CD4-positive, alpha-beta T cell (primary cell): ENCODE measurements at regions not wholly inside any gene's neighbourhood (a gene's known extent, or its start where the extent isn't known, plus 50 kb on each side); places are given as distances from the start of the nearest gene placed in this dataset.

Experiments used
- ATAC-seq: fragments of 200-7000 bp; cut with Tn5 transposase; one replicate; pipeline ENCODE4 v1.10.0; 2022; ENCODE audit warnings: mild to moderate bottlenecking; ENCODE audit not compliant: poor library complexity
- CTCF ChIA-PET: fragments of 350-600 bp; sonication (Branson Sonifier 250); formaldehyde crosslinking; loops from one replicate; lab custom pipeline; 2021; ENCODE audit warnings: antibody characterized with exemption, inconsistent platforms; lab: Charles Lee
- POLR2A ChIA-PET: fragments of 350-600 bp; sonication (Branson Sonifier 250); formaldehyde crosslinking; loops from one replicate; lab custom pipeline; 2021; ENCODE audit warnings: antibody characterized with exemption, inconsistent platforms; lab: Charles Lee
- DNase-seq, 14 experiments: peaks; one replicate each; pipeline ENCODE4 v3.0.0-alpha.2; 2013 to 2020; ENCODE audit warnings: mixed read lengths in 2 of 14
- H3K27ac ChIP-seq, 2 donors: one replicate each; pipeline versions ENCODE4 v1.5.1 to v1.7.0; 2013; ENCODE audit warnings: low read length in 2 of 2, low read depth in 1 of 2, mild to moderate bottlenecking in 1 of 2
- H3K27me3 ChIP-seq, 2 experiments: 1 replicate in 1 of 2; 2 replicates in 1 of 2; pipeline versions ENCODE4 v1.6.1 to v1.7.0; 2013; ENCODE audit warnings: low read length in 2 of 2, control low read depth in 1 of 2, mild to moderate bottlenecking in 1 of 2, moderate library complexity in 1 of 2; ENCODE audit not compliant: insufficient read depth in 2 of 2, control insufficient read depth in 1 of 2
- H3K36me3 ChIP-seq: one replicate; pipeline ENCODE4 v1.6.1; 2013; ENCODE audit warnings: low read length, control low read depth; ENCODE audit not compliant: insufficient read depth
- H3K4me1 ChIP-seq: one replicate; pipeline ENCODE4 v1.6.1; 2013; ENCODE audit warnings: low read length, control low read depth; ENCODE audit not compliant: insufficient read depth
- H3K4me3 ChIP-seq: one replicate; pipeline ENCODE4 v1.5.1; 2013; ENCODE audit warnings: mild to moderate bottlenecking, low read length, moderate library complexity
- H3K9me3 ChIP-seq, 2 experiments: 1 replicate in 1 of 2; 2 replicates in 1 of 2; pipeline versions ENCODE4 v1.6.1 to v1.7.0; 2013; ENCODE audit warnings: low read length in 2 of 2, mild to moderate bottlenecking in 2 of 2, control low read depth in 1 of 2, moderate library complexity in 1 of 2; ENCODE audit not compliant: control insufficient read depth in 1 of 2, insufficient read depth in 1 of 2
- H3K27ac Mint-ChIP-seq: one replicate; pipeline ENCODE4 v1.8.0; 2020; ENCODE audit warnings: mixed read lengths
- H3K27me3 Mint-ChIP-seq: one replicate; pipeline ENCODE4 v1.8.0; 2021; ENCODE audit warnings: mixed read lengths
- H3K36me3 Mint-ChIP-seq: one replicate; pipeline ENCODE4 v1.8.0; 2021; ENCODE audit warnings: low read depth, mixed read lengths
- H3K4me1 Mint-ChIP-seq: one replicate; pipeline ENCODE4 v1.8.0; 2021; ENCODE audit warnings: low read depth, mixed read lengths
- H3K4me3 Mint-ChIP-seq: one replicate; pipeline ENCODE4 v1.8.0; 2020; ENCODE audit warnings: mild to moderate bottlenecking, mixed read lengths
- H3K9me3 Mint-ChIP-seq: one replicate; pipeline ENCODE4 v1.8.0; 2020; ENCODE audit warnings: mixed read lengths
- CTCF ChIP-seq: fragments of 200-600 bp; IDR thresholded peaks from one replicate; pipeline ENCODE4 v1.8.0; 2022; ENCODE audit warnings: antibody characterized with exemption, mild to moderate bottlenecking
- intact Hi-C, 2 experiments: fragments of 100-400 bp; cut with DNase I in 1 of 2; cut with micrococcal nuclease in 1 of 2; formaldehyde crosslinking; loops; one replicate each; pipeline versions ENCODE4 v1.15.1 to v1.9.0; 2023 to 2025; cut with DNase I, micrococcal nuclease

- Histone ChIP-seq H3K4me3 (no peak overlapping the region), H3K27me3 (no peaks in the 10 kb centered on the region), H3K36me3 (no peaks in the 10 kb centered on the region), H3K9me3 (peaks cover 0 to 3% of the 10 kb centered on the region in 2 experiments), H3K27ac (no peak overlapping the region), H3K4me1 (no peaks in the 10 kb centered on the region)
- TF ChIP-seq CTCF: no peak
- DNase-seq (no peak), ATAC-seq (no peak)
- Mint-ChIP-seq H3K4me1 (no peaks in the 10 kb centered on the region), H3K27me3 (no peaks in the 10 kb centered on the region), H3K36me3 (no peaks in the 10 kb centered on the region), H3K4me3 (no peak overlapping the region), H3K27ac (no peak overlapping the region), H3K9me3 (no peaks in the 10 kb centered on the region)
- CTCF ChIA-PET: no interaction called here
- intact Hi-C loops: no loop called here
- POLR2A ChIA-PET: no interaction called here
These were observed 67.2 kb upstream of the TENM3 start for GRCh38 chr4:182175788-182176519.

- Mint-ChIP-seq H3K36me3 (no peaks in the 10 kb centered on the region), H3K27ac (no peak overlapping the region), H3K27me3 (peaks cover 2% of the 10 kb centered on the region), H3K9me3 (no peaks in the 10 kb centered on the region), H3K4me1 (no peaks in the 10 kb centered on the region), H3K4me3 (no peak overlapping the region)
- H3K4me3 ChIP-seq: no peak overlapping the region
- H3K4me1 ChIP-seq: no peaks in the 10 kb centered on the region
- no peaks in the 10 kb centered on the region for H3K36me3 ChIP-seq
- ChIA-PET POLR2A (no interaction called here), CTCF (no interaction called here)
- TF ChIP-seq CTCF: no peak
- DNase-seq (no peak), ATAC-seq (no peak)
- H3K9me3 ChIP-seq: peaks cover 0 to 3% of the 10 kb centered on the region in 2 experiments
- H3K27me3 ChIP-seq: no peaks in the 10 kb centered on the region
- intact Hi-C loops: no loop called here
- no peak overlapping the region for H3K27ac ChIP-seq
These were observed 66.0 kb upstream of the TENM3 start for GRCh38 chr4:182177166-182177565.

- CTCF ChIA-PET: no interaction called here
- H3K4me1 Mint-ChIP-seq: no peaks in the 10 kb centered on the region
These were observed 64.1 kb upstream of the TENM3 start for GRCh38 chr4:182179105-182179504.

More at GRCh38 chr4:182179105-182179504, 64.1 kb upstream of the TENM3 start:
- H3K36me3 ChIP-seq: no peaks in the 10 kb centered on the region
- Mint-ChIP-seq H3K27ac (no peak overlapping the region), H3K36me3 (no peaks in the 10 kb centered on the region), H3K9me3 (no peaks in the 10 kb centered on the region), H3K27me3 (peaks cover 5% of the 10 kb centered on the region), H3K4me3 (no peak overlapping the region)
- H3K27ac ChIP-seq: no peak overlapping the region
- peaks cover 0 to 3% of the 10 kb centered on the region in 2 experiments for H3K9me3 ChIP-seq
- no peaks in the 10 kb centered on the region for H3K27me3 ChIP-seq
- POLR2A ChIA-PET: no interaction called here
- no peaks in the 10 kb centered on the region for H3K4me1 ChIP-seq
- no peak for DNase-seq
- no peak overlapping the region for H3K4me3 ChIP-seq
- ATAC-seq: no peak
- intact Hi-C loops: no loop called here
- no peak for TF ChIP-seq CTCF
